T-cell (primary cell): ENCODE measurements at regions not wholly inside any gene's neighbourhood (a gene's known extent, or its start where the extent isn't known, plus 50 kb on each side); places are given as distances from the start of the nearest gene placed in this dataset.

Source experiments
- ATAC-seq, 4 experiments: fragments of 200-7000 bp in 3 of 4; fragments of 150-1000 bp in 1 of 4; cut with Tn5 transposase; replicated peaks in 1 of 4; 1 replicate in 3 of 4; 2 replicates in 1 of 4; pipeline ENCODE4 v1.10.0; 2021; ENCODE audit warnings: moderate library complexity in 3 of 4, mild to moderate bottlenecking in 2 of 4, moderate number of reproducible peaks in 1 of 4
- CTCF ChIA-PET, 2 donors: fragments of 300-600 bp; sonication (Branson Sonifier 250); formaldehyde crosslinking; loops; one replicate each; lab custom pipeline; 2022; ENCODE audit warnings: antibody characterized with exemption in 2 of 2; lab: Charles Lee
- POLR2A ChIA-PET, 2 donors: fragments of 300-600 bp; sonication (Branson Sonifier 250); formaldehyde crosslinking; loops; one replicate each; lab custom pipeline; 2022; ENCODE audit warnings: antibody characterized with exemption in 2 of 2; lab: Charles Lee
- DNase-seq, 35 experiments: peaks; one replicate each; pipeline versions ENCODE4 v3.0.0 to v3.0.0-alpha.2; 2013 to 2023
- H3K27ac ChIP-seq: one replicate; pipeline ENCODE4 v1.5.1; 2013; ENCODE audit warnings: low read length
- H3K27me3 ChIP-seq, 2 experiments: replicated peaks in 1 of 2; 1 replicate in 1 of 2; 2 replicates in 1 of 2; pipeline versions ENCODE4 v1.6.1 to v1.7.0; 2013; ENCODE audit warnings: low read length in 1 of 2, mixed read lengths in 1 of 2; ENCODE audit not compliant: control insufficient read depth in 2 of 2, insufficient read depth in 2 of 2; ENCODE audit errors: extremely low read depth in 1 of 2
- H3K36me3 ChIP-seq, 2 donors: 1 replicate in 1 of 2; 2 replicates in 1 of 2; pipeline versions ENCODE4 v1.6.1 to v1.7.0; 2013; ENCODE audit warnings: low read length in 1 of 2; ENCODE audit not compliant: control insufficient read depth in 2 of 2, insufficient read depth in 1 of 2; ENCODE audit errors: extremely low read depth in 1 of 2
- H3K4me1 ChIP-seq, 2 experiments: 1 replicate in 1 of 2; 2 replicates in 1 of 2; pipeline versions ENCODE4 v1.6.1 to v1.7.0; 2013; ENCODE audit warnings: low read length in 2 of 2, mixed read lengths in 1 of 2; ENCODE audit not compliant: insufficient read depth in 2 of 2, control insufficient read depth in 1 of 2; ENCODE audit errors: extremely low read depth in 1 of 2
- H3K4me3 ChIP-seq, 2 donors: 1 replicate in 1 of 2; 2 replicates in 1 of 2; pipeline versions ENCODE4 v1.5.1 to v1.7.0; 2013; ENCODE audit warnings: mild to moderate bottlenecking in 2 of 2, low read length in 1 of 2, moderate library complexity in 1 of 2; ENCODE audit not compliant: control insufficient read depth in 1 of 2; ENCODE audit errors: extremely low read depth in 1 of 2
- H3K9me3 ChIP-seq: 2 replicates; pipeline ENCODE4 v1.7.0; 2013
- H3K27ac Mint-ChIP-seq, 2 donors: one replicate each; pipeline ENCODE4 v1.8.0; 2020 to 2021; ENCODE audit warnings: mild to moderate bottlenecking in 2 of 2, mixed read lengths in 2 of 2
- H3K27me3 Mint-ChIP-seq, 2 donors: one replicate each; pipeline ENCODE4 v1.8.0; 2021 to 2022; ENCODE audit warnings: mixed read lengths in 2 of 2
- H3K36me3 Mint-ChIP-seq: one replicate; pipeline ENCODE4 v1.8.0; 2021; ENCODE audit warnings: mixed read lengths
- H3K4me1 Mint-ChIP-seq, 3 donors: one replicate each; pipeline ENCODE4 v1.8.0; 2020 to 2022; ENCODE audit warnings: mixed read lengths in 3 of 3, mild to moderate bottlenecking in 1 of 3
- H3K4me3 Mint-ChIP-seq, 3 donors: one replicate each; pipeline ENCODE4 v1.8.0; 2020 to 2022; ENCODE audit warnings: mild to moderate bottlenecking in 3 of 3, mixed read lengths in 3 of 3, moderate library complexity in 3 of 3
- H3K9me3 Mint-ChIP-seq, 3 donors: one replicate each; pipeline ENCODE4 v1.8.0; 2020 to 2022; ENCODE audit warnings: mixed read lengths in 3 of 3
- WGBS: methylation state at CpG from one replicate; pipeline ENCODE4 v1.1.5; 2013; ENCODE audit warnings: missing lambda C conversion rate; ENCODE audit not compliant: insufficient coverage; 5-methylcytosine and 5-hydroxymethylcytosine counted together

GRCh38 chr9:129483415-129484351 lies 137.2 kb downstream of the C9orf50 start:
- Mint-ChIP-seq H3K4me3 (peak overlapping the region; percentile 58 to 74 (median 71)), H3K4me1 (peaks cover 33 to 50% (median 46%) of the 10 kb centered on the region in 3 donors), H3K27ac (peak overlapping the region; percentile 77 to 89), H3K27me3 (peaks cover 0 to 8% of the 10 kb centered on the region in 2 donors), H3K9me3 (no peaks in the 10 kb centered on the region), H3K36me3 (no peaks in the 10 kb centered on the region)
- H3K9me3 ChIP-seq: no peaks in the 10 kb centered on the region
- H3K4me3 ChIP-seq: peak overlapping the region; percentile 38 to 41
- peak in 4 of 35 experiments; percentile 24 to 67 (median 31) for DNase-seq
- ATAC-seq: no peak
- H3K36me3 ChIP-seq: no peaks in the 10 kb centered on the region
- H3K27ac ChIP-seq: peak overlapping the region; percentile 81
- 71% methylated on average over 32 of the region's 34 CpGs for WGBS
- ChIA-PET POLR2A (no interaction called here), CTCF (no interaction called here)
- peaks cover 0 to 28% of the 10 kb centered on the region in 2 experiments for H3K27me3 ChIP-seq
- H3K4me1 ChIP-seq: peaks cover 3 to 58% of the 10 kb centered on the region in 2 experiments

GRCh38 chr9:129482521-129483414 lies 138.1 kb downstream of the C9orf50 start:
- Mint-ChIP-seq H3K9me3 (no peaks in the 10 kb centered on the region), H3K4me1 (peaks cover 28 to 46% (median 43%) of the 10 kb centered on the region in 3 donors), H3K4me3 (peak overlapping the region; percentile 68 to 74 (median 71)), H3K36me3 (no peaks in the 10 kb centered on the region), H3K27me3 (peaks cover 0 to 8% of the 10 kb centered on the region in 2 donors), H3K27ac (peak overlapping the region; percentile 34 to 57)
- H3K36me3 ChIP-seq: no peaks in the 10 kb centered on the region
- H3K9me3 ChIP-seq: no peaks in the 10 kb centered on the region
- DNase-seq: peak in 4 of 35 experiments; percentile 27 to 56 (median 38)
- peak overlapping the region; percentile 38 to 41 for H3K4me3 ChIP-seq
- POLR2A ChIA-PET: interaction anchor here (0.6 to 0.7 kb wide), 2 partner anchors 41 to 273 kb away, joined by 4 read pairs; no protein-coding TSS in a partner anchor
- peaks cover 0 to 28% of the 10 kb centered on the region in 2 experiments for H3K27me3 ChIP-seq
- peaks cover 3 to 52% of the 10 kb centered on the region in 2 experiments for H3K4me1 ChIP-seq
- CTCF ChIA-PET: interaction anchor here in 1 of 2 donors (0.6 kb wide), 1 partner anchor 162 kb away, joined by 3 read pairs; no protein-coding TSS in a partner anchor
- 4% methylated on average over 76 of the region's 93 CpGs for WGBS
- peak; percentile 23 to 40 (median 34) for ATAC-seq
- peak overlapping the region; percentile 81 for H3K27ac ChIP-seq

- Mint-ChIP-seq H3K4me1 (peaks cover 20 to 39% (median 34%) of the 10 kb centered on the region in 3 donors), H3K36me3 (no peaks in the 10 kb centered on the region), H3K27me3 (peaks cover 0 to 8% of the 10 kb centered on the region in 2 donors)
Measured at GRCh38 chr9:129481810-129482511, 138.9 kb downstream of the C9orf50 start.

GRCh38 chr9:129481424-129481809 lies 139.5 kb downstream of the C9orf50 start:
- Histone ChIP-seq H3K27ac (no peak overlapping the region), H3K9me3 (no peaks in the 10 kb centered on the region), H3K27me3 (peaks cover 0 to 28% of the 10 kb centered on the region in 2 experiments), H3K4me3 (no peak overlapping the region), H3K4me1 (peaks cover 3 to 40% of the 10 kb centered on the region in 2 experiments), H3K36me3 (no peaks in the 10 kb centered on the region)
- peak overlapping the region; percentile 11 to 39 for H3K27ac Mint-ChIP-seq
- no peak for DNase-seq
- H3K9me3 Mint-ChIP-seq: no peaks in the 10 kb centered on the region
- ATAC-seq: no peak
- no peaks in the 10 kb centered on the region for H3K36me3 Mint-ChIP-seq
- ChIA-PET POLR2A (interaction anchor here in 1 of 2 donors (0.6 kb wide), 1 partner anchor 98 kb away, joined by 3 read pairs; no protein-coding TSS in a partner anchor), CTCF (no interaction called here)
- H3K4me3 Mint-ChIP-seq: peak overlapping the region; percentile 49 to 68 (median 50)
- WGBS: 88% methylated on average over 8 of the region's 9 CpGs
- peaks cover 19 to 34% (median 29%) of the 10 kb centered on the region in 3 donors for H3K4me1 Mint-ChIP-seq
- H3K27me3 Mint-ChIP-seq: peaks cover 0 to 8% of the 10 kb centered on the region in 2 donors

More at GRCh38 chr9:129481810-129482511, 138.9 kb downstream of the C9orf50 start:
- Mint-ChIP-seq H3K4me3 (peak overlapping the region; percentile 49 to 68 (median 50)), H3K27ac (no peak overlapping the region), H3K9me3 (no peaks in the 10 kb centered on the region)
- CTCF ChIA-PET: interaction anchor here in 1 of 2 donors (0.6 kb wide), 1 partner anchor 161 kb away, joined by 3 read pairs; no protein-coding TSS in a partner anchor
- DNase-seq: no peak
- H3K4me1 ChIP-seq: peaks cover 3 to 44% of the 10 kb centered on the region in 2 experiments
- H3K4me3 ChIP-seq: peak overlapping the region in 1 of 2 donors; percentile 38
- POLR2A ChIA-PET: interaction anchor here (0.6 to 0.7 kb wide), 3 partner anchors 41 to 272 kb away, joined by 3 to 4 read pairs (median 4); no protein-coding TSS in a partner anchor
- 27% methylated on average over 21 of the region's 55 CpGs for WGBS
- no peaks in the 10 kb centered on the region for H3K36me3 ChIP-seq
- H3K27me3 ChIP-seq: peaks cover 0 to 28% of the 10 kb centered on the region in 2 experiments
- H3K27ac ChIP-seq: no peak overlapping the region
- no peaks in the 10 kb centered on the region for H3K9me3 ChIP-seq
- ATAC-seq: no peak

- Histone ChIP-seq H3K9me3 (no peaks in the 10 kb centered on the region), H3K4me1 (peaks cover 3 to 34% of the 10 kb centered on the region in 2 experiments), H3K36me3 (no peaks in the 10 kb centered on the region), H3K27ac (no peak overlapping the region), H3K4me3 (no peak overlapping the region), H3K27me3 (peaks cover 0 to 28% of the 10 kb centered on the region in 2 experiments)
- Mint-ChIP-seq H3K36me3 (no peaks in the 10 kb centered on the region), H3K4me1 (peaks cover 12 to 30% (median 24%) of the 10 kb centered on the region in 3 donors), H3K27me3 (peaks cover 0 to 8% of the 10 kb centered on the region in 2 donors), H3K9me3 (no peaks in the 10 kb centered on the region), H3K4me3 (peak overlapping the region in 1 of 3 donors; percentile 50), H3K27ac (peak overlapping the region in 1 of 2 donors; percentile 59)
- no CpG with 5 or more reads among the region's 1 CpG for WGBS
- ATAC-seq (no peak), DNase-seq (no peak)
- ChIA-PET CTCF (no interaction called here), POLR2A (no interaction called here)
Measured at GRCh38 chr9:129480745-129481144, 140.2 kb downstream of the C9orf50 start.
